ENCODE measurements at regions not wholly inside any gene's neighbourhood (a gene's known extent, or its start where the extent isn't known, plus 50 kb on each side); places are given as distances from the start of the nearest gene placed in this dataset.

GRCh38 chrX:15059474-15059873 is 186.3 kb downstream of the MOSPD2 start:
- TF ChIP-seq POLR2A (IDR thresholded peaks at IDR 0.05; ENCODE audit: low read length), result no peak
- no peak for TF ChIP-seq GATA1 (IDR thresholded peaks at IDR 0.05; ENCODE audit: low read depth, low read length)
